ENCODE measurements at regions not wholly inside any gene's neighbourhood (a gene's known extent, or its start where the extent isn't known, plus 50 kb on each side); places are given as distances from the start of the nearest gene placed in this dataset.
"Not testable (repeated sequence)": the region's sequence is repeated elsewhere in the genome, so short reads cannot be mapped to it uniquely, and the experiment has no call there.

GRCh38 chr5:6078881-6079280, 299.5 kb downstream of the MED10 start:
- Histone ChIP-seq H3K4me2 (ENCODE audit: low read length) (no peak overlapping the region), H3K27me3 (ENCODE audit: insufficient read depth, low read length) (no peaks in the 10 kb centered on the region), H3K9me3 (ENCODE audit: insufficient read depth, low read depth, low read length) (peaks cover 9% of the 10 kb centered on the region), H3K4me1 (ENCODE audit: insufficient read depth, low read length) (no peaks in the 10 kb centered on the region), H4K20me1 (ENCODE audit: insufficient read depth, low read length) (no peaks in the 10 kb centered on the region), H3K27ac (ENCODE audit: low read depth, low read length) (no peak overlapping the region), H2AFZ (ENCODE audit: low read depth, low read length) (no peak overlapping the region), H3K4me3 (ENCODE audit: insufficient read depth, low read depth, low read length) (no peak overlapping the region), H3K36me3 (ENCODE audit: insufficient read depth, low read length) (no peaks in the 10 kb centered on the region), H3K9ac (ENCODE audit: low read length) (no peak overlapping the region), H3K79me2 (ENCODE audit: insufficient read depth, low read length) (no peaks in the 10 kb centered on the region)
- no peak for FAIRE-seq
- peaks cover 15% of the 10 kb centered on the region for H3K27me3 Mint-ChIP-seq (ENCODE audit: low read depth, unreplicated experiment)
- no peak overlapping the region for H3K4me3 Mint-ChIP-seq (ENCODE audit: unreplicated experiment)
- TF ChIP-seq CTCF (IDR thresholded peaks at IDR 0.05; ENCODE audit: insufficient read depth, low read depth, low read length) (no peak), EZH2 (IDR thresholded peaks at IDR 0.05; ENCODE audit: insufficient read depth, low read length) (no peak)
- peaks cover 12% of the 10 kb centered on the region for H3K4me1 Mint-ChIP-seq (ENCODE audit: low read depth, unreplicated experiment)
- H3K27ac Mint-ChIP-seq (ENCODE audit: unreplicated experiment) = no peak overlapping the region
- no peak for DNase-seq (ENCODE audit: low read depth)
- no peaks in the 10 kb centered on the region for H3K9me3 Mint-ChIP-seq (ENCODE audit: unreplicated experiment)
- H3K36me3 Mint-ChIP-seq (ENCODE audit: low read depth, unreplicated experiment) = no peaks in the 10 kb centered on the region

GRCh38 chr5:6076341-6077239, 301.8 kb downstream of the MED10 start:
- no peaks in the 10 kb centered on the region for H4K20me1 ChIP-seq (ENCODE audit: insufficient read depth, low read length)
- Mint-ChIP-seq H3K4me1 (ENCODE audit: low read depth, unreplicated experiment) (no peaks in the 10 kb centered on the region), H3K27ac (ENCODE audit: unreplicated experiment) (no peak overlapping the region), H3K27me3 (ENCODE audit: low read depth, unreplicated experiment) (peaks cover 15% of the 10 kb centered on the region), H3K4me3 (ENCODE audit: unreplicated experiment) (no peak overlapping the region), H3K9me3 (ENCODE audit: unreplicated experiment) (peaks cover 4% of the 10 kb centered on the region), H3K36me3 (ENCODE audit: low read depth, unreplicated experiment) (no peaks in the 10 kb centered on the region)
- H3K9me3 ChIP-seq (ENCODE audit: insufficient read depth, low read depth, low read length) = peaks cover 6% of the 10 kb centered on the region
- no peaks in the 10 kb centered on the region for H3K4me1 ChIP-seq (ENCODE audit: insufficient read depth, low read length)
- no peak for FAIRE-seq
- H3K79me2 ChIP-seq (ENCODE audit: insufficient read depth, low read length) = no peaks in the 10 kb centered on the region
- H3K9ac ChIP-seq (ENCODE audit: low read length) = no peak overlapping the region
- no peak overlapping the region for H3K27ac ChIP-seq (ENCODE audit: low read depth, low read length)
- H3K4me2 ChIP-seq (ENCODE audit: low read length) = no peak overlapping the region
- H2AFZ ChIP-seq (ENCODE audit: low read depth, low read length) = no peak overlapping the region
- no peaks in the 10 kb centered on the region for H3K27me3 ChIP-seq (ENCODE audit: insufficient read depth, low read length)
- H3K36me3 ChIP-seq (ENCODE audit: insufficient read depth, low read length) = no peaks in the 10 kb centered on the region
- H3K4me3 ChIP-seq (ENCODE audit: insufficient read depth, low read depth, low read length) = no peak overlapping the region
- TF ChIP-seq EZH2 (IDR thresholded peaks at IDR 0.05; ENCODE audit: insufficient read depth, low read length) (no peak), CTCF (IDR thresholded peaks at IDR 0.05; ENCODE audit: insufficient read depth, low read depth, low read length) (no peak)
- no peak for DNase-seq (ENCODE audit: low read depth)

DNA sequence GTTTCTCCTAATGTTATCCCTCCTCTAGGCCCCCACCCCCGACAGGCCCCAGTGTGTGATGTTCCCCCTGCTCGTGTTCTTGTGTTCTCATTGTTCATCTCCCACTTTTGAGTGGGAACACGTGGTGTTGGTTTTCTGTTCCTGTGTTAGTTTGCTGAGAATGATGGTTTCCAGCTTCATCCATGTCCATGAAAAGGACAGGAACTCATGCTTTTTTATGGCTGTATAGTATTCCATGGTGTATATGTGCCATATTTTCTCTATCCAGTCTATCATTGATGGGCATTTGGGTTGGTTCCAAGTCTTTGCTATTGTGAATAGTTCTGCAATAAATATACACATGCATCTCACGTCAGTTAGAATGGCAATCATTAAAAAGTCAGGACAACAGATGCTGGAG, 305.9 kb downstream of the MED10 start:
- DNase-seq (ENCODE audit: low read depth); H3K9ac ChIP-seq (ENCODE audit: low read length); H3K36me3 Mint-ChIP-seq (ENCODE audit: low read depth, unreplicated experiment); H3K4me2 ChIP-seq (ENCODE audit: low read length); FAIRE-seq; H3K27ac ChIP-seq (ENCODE audit: low read depth, low read length); H3K27me3 ChIP-seq (ENCODE audit: insufficient read depth, low read length); H3K36me3 ChIP-seq (ENCODE audit: insufficient read depth, low read length); H3K4me3 Mint-ChIP-seq (ENCODE audit: unreplicated experiment); H3K4me1 Mint-ChIP-seq (ENCODE audit: low read depth, unreplicated experiment); H3K4me1 ChIP-seq (ENCODE audit: insufficient read depth, low read length); H3K9me3 ChIP-seq (ENCODE audit: insufficient read depth, low read depth, low read length); H3K79me2 ChIP-seq (ENCODE audit: insufficient read depth, low read length); H2AFZ ChIP-seq (ENCODE audit: low read depth, low read length); H3K9me3 Mint-ChIP-seq (ENCODE audit: unreplicated experiment); H4K20me1 ChIP-seq (ENCODE audit: insufficient read depth, low read length); H3K4me3 ChIP-seq (ENCODE audit: insufficient read depth, low read depth, low read length); H3K27ac Mint-ChIP-seq (ENCODE audit: unreplicated experiment): not testable (repeated sequence)
- H3K27me3 Mint-ChIP-seq (ENCODE audit: low read depth, unreplicated experiment) = peaks cover 15% of the 10 kb centered on the region
